Adrenal gland (tissue), 5 donors: ENCODE measurements at regions not wholly inside any gene's neighbourhood (a gene's known extent, or its start where the extent isn't known, plus 50 kb on each side); places are given as distances from the start of the nearest gene placed in this dataset.

Experiments
- CTCF ChIP-seq, 6 experiments: fragments of 450-650 bp in 4 of 6; fragments of 200-600 bp in 2 of 6; sonication (generic) in 1 of 6; IDR thresholded peaks; 1 replicate in 5 of 6; 2 replicates in 1 of 6; pipeline versions ENCODE4 v1.5.1 to v1.8.0; 2016 to 2021; ENCODE audit warnings: antibody characterized with exemption in 6 of 6, mild to moderate bottlenecking in 2 of 6, moderate library complexity in 1 of 6
- POLR2A ChIP-seq, 2 donors: fragments of 450-650 bp; IDR thresholded peaks; one replicate each; pipeline ENCODE4 v1.6.1; 2017; ENCODE audit warnings: antibody characterized with exemption in 2 of 2, mild to moderate bottlenecking in 2 of 2, moderate library complexity in 1 of 2
- donor health status: DM: no; HTN: no; CAD: no.

GRCh38 chr3:194286375-194287146 lies 64.6 kb downstream of the CPN2 start:
- TF ChIP-seq POLR2A (IDR thresholded peaks at IDR 0.05) (no peak), CTCF (IDR thresholded peaks at IDR 0.05) (no peak)
